IMR-90 (cell line): ENCODE measurements at regions not wholly inside any gene's neighbourhood (a gene's known extent, or its start where the extent isn't known, plus 50 kb on each side); places are given as distances from the start of the nearest gene placed in this dataset.

Experiments used
- MXI1 ChIP-seq: IDR thresholded peaks from 2 replicates; pipeline ENCODE4 v1.6.1; 2012; ENCODE audit warnings: low read depth, mild to moderate bottlenecking, low read length, moderate library complexity, borderline replicate concordance
- TF ChIP-seq, protein P1 (sequence below): conservative IDR thresholded peaks from 2 replicates; pipeline ENCODE4 v1.5.1; 2012; ENCODE audit warnings: mild to moderate bottlenecking, low read depth, low read length, improper control_type of control experiment

GRCh38 chr3:194285850-194286197, 65.3 kb downstream of the CPN2 start:
- TF ChIP-seq, protein P1, sequence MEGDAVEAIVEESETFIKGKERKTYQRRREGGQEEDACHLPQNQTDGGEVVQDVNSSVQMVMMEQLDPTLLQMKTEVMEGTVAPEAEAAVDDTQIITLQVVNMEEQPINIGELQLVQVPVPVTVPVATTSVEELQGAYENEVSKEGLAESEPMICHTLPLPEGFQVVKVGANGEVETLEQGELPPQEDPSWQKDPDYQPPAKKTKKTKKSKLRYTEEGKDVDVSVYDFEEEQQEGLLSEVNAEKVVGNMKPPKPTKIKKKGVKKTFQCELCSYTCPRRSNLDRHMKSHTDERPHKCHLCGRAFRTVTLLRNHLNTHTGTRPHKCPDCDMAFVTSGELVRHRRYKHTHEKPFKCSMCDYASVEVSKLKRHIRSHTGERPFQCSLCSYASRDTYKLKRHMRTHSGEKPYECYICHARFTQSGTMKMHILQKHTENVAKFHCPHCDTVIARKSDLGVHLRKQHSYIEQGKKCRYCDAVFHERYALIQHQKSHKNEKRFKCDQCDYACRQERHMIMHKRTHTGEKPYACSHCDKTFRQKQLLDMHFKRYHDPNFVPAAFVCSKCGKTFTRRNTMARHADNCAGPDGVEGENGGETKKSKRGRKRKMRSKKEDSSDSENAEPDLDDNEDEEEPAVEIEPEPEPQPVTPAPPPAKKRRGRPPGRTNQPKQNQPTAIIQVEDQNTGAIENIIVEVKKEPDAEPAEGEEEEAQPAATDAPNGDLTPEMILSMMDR: no peak
- no peak for TF ChIP-seq MXI1
